IMR-90 (cell line): ENCODE measurements at regions not wholly inside any gene's neighbourhood (a gene's known extent, or its start where the extent isn't known, plus 50 kb on each side); places are given as distances from the start of the nearest gene placed in this dataset.

Experiments
- CTCF ChIP-seq: conservative IDR thresholded peaks from 2 replicates; pipeline ENCODE4 v1.5.1; 2012; ENCODE audit warnings: mild to moderate bottlenecking, low read depth, low read length, improper control_type of control experiment
- POLR2A ChIP-seq: IDR thresholded peaks from 2 replicates; pipeline ENCODE4 v1.6.1; 2012; ENCODE audit warnings: mild to moderate bottlenecking, low read depth, low read length
- RAD21 ChIP-seq: IDR thresholded peaks from 2 replicates; pipeline ENCODE4 v1.6.1; 2012; ENCODE audit warnings: low read length, improper control_type of control experiment
- RCOR1 ChIP-seq: IDR thresholded peaks from 2 replicates; pipeline ENCODE4 v1.6.1; 2012; ENCODE audit warnings: mild to moderate bottlenecking, low read length, improper control_type of control experiment; ENCODE audit not compliant: insufficient replicate concordance
- SMC3 ChIP-seq: fragments of 150-350 bp; IDR thresholded peaks from 2 replicates; pipeline ENCODE4 v1.6.1; 2016; ENCODE audit warnings: low read depth, mild to moderate bottlenecking, antibody characterized with exemption, low read length, moderate library complexity
- USF2 ChIP-seq: fragments of 150-350 bp; IDR thresholded peaks from 2 replicates; pipeline ENCODE4 v1.6.1; 2017; ENCODE audit warnings: mild to moderate bottlenecking, antibody characterized with exemption, low read length, low read depth

- TF ChIP-seq CTCF (no peak), SMC3 (no peak), POLR2A (no peak), USF2 (no peak), RCOR1 (no peak), RAD21 (no peak)
These were observed 1158.1 kb downstream of the FSTL5 start for GRCh38 chr4:161005746-161006145.
